Neuron (in vitro differentiated cells): ENCODE measurements at regions not wholly inside any gene's neighbourhood (a gene's known extent, or its start where the extent isn't known, plus 50 kb on each side); places are given as distances from the start of the nearest gene placed in this dataset.

Source experiments
- H2AFZ ChIP-seq: one replicate; pipeline ENCODE4 v1.6.1; 2013; ENCODE audit warnings: low read depth, mild to moderate bottlenecking, inconsistent platforms, low read length, moderate library complexity
- H3K27me3 ChIP-seq: one replicate; pipeline ENCODE4 v1.6.1; 2013; ENCODE audit warnings: low read length; ENCODE audit not compliant: insufficient read depth
- H3K36me3 ChIP-seq: one replicate; pipeline ENCODE4 v1.6.1; 2013; ENCODE audit warnings: low read length; ENCODE audit not compliant: insufficient read depth
- H3K4me1 ChIP-seq: one replicate; pipeline ENCODE4 v1.6.1; 2013; ENCODE audit warnings: low read length; ENCODE audit not compliant: insufficient read depth
- H3K4me3 ChIP-seq: 2 replicates; pipeline ENCODE4 v1.5.1; 2013; ENCODE audit warnings: mild to moderate bottlenecking, low read length, moderate library complexity
- H3K9me3 ChIP-seq: one replicate; pipeline ENCODE4 v1.6.1; 2013; ENCODE audit warnings: low read length

DNA sequence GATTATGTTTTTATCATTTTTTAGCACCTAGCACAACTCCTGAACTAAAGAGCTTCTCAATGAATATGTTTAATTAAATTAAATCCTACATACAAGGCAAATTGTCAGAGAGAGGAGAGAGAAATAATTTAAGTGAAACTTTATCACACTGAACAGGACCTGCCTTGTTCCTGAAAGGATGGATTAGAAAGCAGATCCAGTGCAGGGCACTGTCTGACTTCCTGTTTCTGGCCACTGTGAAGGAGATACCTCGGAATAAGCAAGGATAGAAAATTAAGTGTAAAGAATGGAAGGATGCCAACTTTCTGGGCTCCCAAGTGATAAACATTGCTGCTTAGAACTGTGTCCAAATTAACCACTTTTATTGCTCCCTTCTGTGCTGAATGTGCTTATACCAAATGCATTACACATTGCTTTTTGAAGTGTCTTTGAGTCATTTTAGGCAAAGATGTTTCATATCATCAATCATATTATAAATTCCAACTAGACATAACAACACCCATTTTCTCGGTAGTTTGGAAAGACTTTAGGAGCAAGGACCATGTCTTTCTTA is 89.1 kb upstream of the SPDL1 start:
- Histone ChIP-seq H3K27me3 (no peaks in the 10 kb centered on the region), H3K9me3 (no peaks in the 10 kb centered on the region), H3K36me3 (no peaks in the 10 kb centered on the region), H3K4me3 (no peak overlapping the region), H3K4me1 (no peaks in the 10 kb centered on the region), H2AFZ (no peak overlapping the region)

DNA sequence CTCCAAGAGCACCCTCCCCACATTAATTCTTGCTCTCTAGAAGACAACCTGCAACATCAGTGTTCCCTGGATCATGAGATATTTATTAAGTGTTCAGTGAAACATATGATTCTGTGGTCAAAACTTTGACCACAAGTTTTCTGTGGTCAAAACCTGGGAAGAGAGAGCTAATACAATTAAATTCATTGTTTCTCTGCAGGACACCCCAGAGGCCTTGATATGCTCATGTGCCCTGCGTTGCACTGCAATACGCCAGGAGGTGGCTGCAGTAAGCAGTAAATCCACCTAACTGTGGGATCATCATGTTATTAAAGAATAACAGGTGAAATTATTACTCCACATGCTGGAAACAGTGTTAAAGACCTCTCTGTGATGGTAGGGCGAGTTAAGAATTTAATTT is 109.3 kb upstream of the SPDL1 start:
- no peaks in the 10 kb centered on the region for H3K36me3 ChIP-seq
- no peaks in the 10 kb centered on the region for H3K27me3 ChIP-seq
- no peak overlapping the region for H2AFZ ChIP-seq
- H3K9me3 ChIP-seq = no peaks in the 10 kb centered on the region
- H3K4me3 ChIP-seq = no peak overlapping the region
- no peaks in the 10 kb centered on the region for H3K4me1 ChIP-seq

DNA sequence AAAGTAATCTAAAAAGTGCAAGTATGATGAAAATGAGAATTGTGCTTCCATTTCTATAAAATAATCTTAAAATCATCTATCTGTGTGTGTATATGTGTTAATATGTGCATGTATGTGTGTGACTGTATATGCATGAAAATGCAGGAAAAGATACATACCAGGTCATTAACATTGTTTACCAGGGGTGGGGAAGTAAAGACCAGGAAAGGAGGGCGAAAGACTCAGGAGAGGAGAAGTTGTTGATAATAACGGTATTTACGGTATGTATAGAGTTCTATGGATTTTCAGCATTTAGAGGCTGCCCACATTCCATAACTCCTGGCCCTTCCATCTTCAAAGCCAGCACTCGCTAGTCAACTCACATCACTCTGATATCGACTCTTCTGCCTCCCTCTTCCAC is 111.0 kb upstream of the SPDL1 start:
- Histone ChIP-seq H3K4me1 (no peaks in the 10 kb centered on the region), H3K4me3 (no peak overlapping the region), H3K9me3 (no peaks in the 10 kb centered on the region), H2AFZ (no peak overlapping the region), H3K36me3 (no peaks in the 10 kb centered on the region), H3K27me3 (no peaks in the 10 kb centered on the region)

DNA sequence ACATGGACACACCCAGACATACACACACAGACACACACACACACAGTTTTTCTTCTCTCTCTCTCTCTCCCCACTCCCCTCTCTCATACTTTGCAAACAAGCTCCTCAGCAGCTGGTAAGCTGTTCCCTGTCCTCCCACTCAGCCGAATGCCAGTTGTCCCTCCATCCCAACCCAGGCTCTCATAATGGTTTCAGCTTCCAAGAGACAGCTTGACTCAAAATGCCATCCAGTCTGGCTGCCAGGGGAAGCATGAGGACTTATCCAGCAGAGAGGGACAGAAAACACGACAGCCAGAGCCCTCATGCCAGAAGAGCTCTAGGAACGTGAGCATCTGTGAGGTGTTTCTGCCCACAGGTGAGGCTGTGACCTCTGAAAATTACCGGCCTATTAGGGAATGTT is 112.6 kb upstream of the SPDL1 start:
- Histone ChIP-seq H3K9me3 (no peaks in the 10 kb centered on the region), H2AFZ (no peak overlapping the region), H3K4me1 (no peaks in the 10 kb centered on the region), H3K36me3 (no peaks in the 10 kb centered on the region), H3K4me3 (no peak overlapping the region), H3K27me3 (no peaks in the 10 kb centered on the region)

DNA sequence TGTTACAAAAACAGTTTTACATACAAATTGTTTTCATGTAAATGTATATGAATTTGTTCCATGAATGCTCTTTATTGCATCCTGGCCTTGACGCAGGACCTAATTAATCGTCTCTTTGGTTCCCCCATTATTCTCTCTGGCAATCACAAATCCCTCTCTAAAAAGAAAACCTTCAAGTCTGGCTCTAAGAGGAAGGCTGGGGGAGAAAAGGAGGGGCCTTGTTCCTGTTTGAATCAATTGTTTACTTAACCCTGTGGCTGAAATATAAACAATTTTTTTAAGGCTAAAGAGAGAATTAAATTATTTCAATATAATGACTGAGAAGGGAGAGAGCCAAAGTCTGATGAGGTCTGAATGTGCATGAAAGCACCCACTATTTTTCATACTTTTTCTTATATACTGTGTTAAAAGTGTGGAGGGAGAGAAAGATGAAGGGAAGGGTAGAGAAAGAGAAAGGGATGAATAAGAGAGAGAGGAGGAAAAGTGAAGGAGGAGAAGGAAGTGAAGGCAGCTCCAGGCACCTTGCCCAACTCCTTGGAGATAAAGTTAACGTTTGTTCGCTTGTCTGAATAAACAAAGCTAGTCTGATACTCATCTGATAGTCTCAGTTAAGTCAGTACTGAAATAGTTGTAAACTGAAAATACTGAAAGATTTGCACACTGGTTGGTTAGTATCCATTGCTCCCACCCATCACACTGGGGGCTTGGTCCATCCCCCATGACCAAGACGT is 116.4 kb upstream of the SPDL1 start:
- Histone ChIP-seq H3K4me3 (no peak overlapping the region), H3K36me3 (no peaks in the 10 kb centered on the region), H3K4me1 (no peaks in the 10 kb centered on the region), H3K27me3 (no peaks in the 10 kb centered on the region), H3K9me3 (no peaks in the 10 kb centered on the region), H2AFZ (no peak overlapping the region)

DNA sequence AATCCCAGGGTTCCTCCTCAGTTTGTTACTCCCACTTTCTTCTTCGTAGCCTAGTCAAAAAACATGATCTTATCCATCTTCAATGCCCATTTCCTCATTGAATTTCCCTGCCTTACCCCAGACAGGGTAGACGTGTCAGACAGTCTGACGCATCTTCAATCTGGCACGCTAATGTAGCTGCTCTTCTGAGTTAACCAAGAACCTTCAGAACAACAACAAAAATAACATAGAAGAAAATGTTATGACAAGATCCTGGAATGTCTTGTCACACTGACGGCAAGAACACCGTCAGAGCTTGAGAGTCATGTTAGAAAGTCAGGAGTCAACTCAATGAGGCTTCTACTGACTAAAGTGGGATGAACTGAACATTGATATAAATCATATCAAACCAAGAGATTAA is 122.7 kb upstream of the SPDL1 start:
- Histone ChIP-seq H3K9me3 (no peaks in the 10 kb centered on the region), H3K36me3 (no peaks in the 10 kb centered on the region), H3K4me3 (no peak overlapping the region), H3K27me3 (no peaks in the 10 kb centered on the region), H2AFZ (no peak overlapping the region), H3K4me1 (no peaks in the 10 kb centered on the region)

DNA sequence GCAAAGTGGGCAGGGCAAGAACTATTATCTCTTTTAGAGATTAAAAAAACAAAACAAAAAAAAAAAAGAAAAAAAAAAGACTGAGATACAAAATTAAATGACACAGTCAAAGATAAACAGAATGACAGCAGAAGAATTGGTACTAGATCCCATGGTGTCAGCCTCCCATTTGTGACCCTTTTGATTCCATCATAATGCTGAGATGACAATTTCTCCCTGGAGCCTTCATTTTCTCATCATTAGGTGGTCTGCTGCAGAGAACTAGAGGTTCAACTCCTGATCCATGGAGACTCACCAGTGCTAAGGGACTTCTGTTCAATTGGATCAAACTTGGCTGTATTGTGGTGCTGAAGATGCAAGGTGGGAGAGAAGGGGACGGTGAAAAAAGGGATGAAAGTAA is 123.5 kb upstream of the SPDL1 start:
- no peak overlapping the region for H3K4me3 ChIP-seq
- H3K4me1 ChIP-seq = no peaks in the 10 kb centered on the region
- no peaks in the 10 kb centered on the region for H3K9me3 ChIP-seq
- no peak overlapping the region for H2AFZ ChIP-seq
- H3K27me3 ChIP-seq = no peaks in the 10 kb centered on the region
- H3K36me3 ChIP-seq = no peaks in the 10 kb centered on the region

DNA sequence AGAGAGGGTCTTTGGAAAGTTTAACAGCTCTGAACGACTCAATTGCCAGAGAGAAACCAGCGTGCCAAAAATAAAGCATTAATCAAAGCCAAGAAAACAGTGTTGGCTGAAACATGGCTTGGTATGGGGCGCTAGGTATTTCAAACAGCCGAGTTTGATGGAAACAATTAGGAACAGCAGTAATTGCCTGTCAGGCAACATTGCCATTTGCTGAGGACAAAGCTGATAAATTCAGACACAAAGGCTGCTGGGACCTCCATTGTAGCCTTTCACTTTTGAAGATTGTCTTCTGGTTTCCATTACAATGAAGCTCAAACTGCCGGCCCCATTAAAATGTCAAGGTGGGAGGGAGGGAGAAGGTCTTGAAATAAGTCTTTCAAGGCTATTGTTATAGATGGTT is 125.4 kb upstream of the SPDL1 start:
- H3K4me3 ChIP-seq = no peak overlapping the region
- H2AFZ ChIP-seq = no peak overlapping the region
- no peaks in the 10 kb centered on the region for H3K36me3 ChIP-seq
- no peaks in the 10 kb centered on the region for H3K9me3 ChIP-seq
- no peaks in the 10 kb centered on the region for H3K4me1 ChIP-seq
- H3K27me3 ChIP-seq = no peaks in the 10 kb centered on the region

DNA sequence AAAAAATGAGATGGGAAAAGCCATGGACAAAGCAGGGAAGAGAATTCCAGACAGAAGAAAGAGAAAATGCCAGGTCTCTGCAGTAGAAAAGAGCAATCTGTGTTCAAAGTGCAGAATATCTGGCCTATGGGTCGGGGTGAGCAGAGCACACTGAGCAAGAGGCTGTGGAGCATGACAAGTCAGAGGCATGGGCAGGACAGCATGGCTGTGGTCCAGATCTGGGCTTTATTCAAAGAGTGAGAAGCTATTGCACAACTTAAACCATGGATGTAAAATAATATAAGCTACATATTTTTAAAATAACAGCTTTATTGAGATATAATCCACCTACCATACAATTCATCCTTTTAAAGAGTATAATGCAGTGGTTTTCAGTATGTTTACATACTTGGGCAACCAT is 133.1 kb upstream of the SPDL1 start:
- H2AFZ ChIP-seq = no peak overlapping the region
- H3K9me3 ChIP-seq = no peaks in the 10 kb centered on the region
- no peaks in the 10 kb centered on the region for H3K4me1 ChIP-seq
- no peaks in the 10 kb centered on the region for H3K36me3 ChIP-seq
- no peak overlapping the region for H3K4me3 ChIP-seq
- H3K27me3 ChIP-seq = no peaks in the 10 kb centered on the region

DNA sequence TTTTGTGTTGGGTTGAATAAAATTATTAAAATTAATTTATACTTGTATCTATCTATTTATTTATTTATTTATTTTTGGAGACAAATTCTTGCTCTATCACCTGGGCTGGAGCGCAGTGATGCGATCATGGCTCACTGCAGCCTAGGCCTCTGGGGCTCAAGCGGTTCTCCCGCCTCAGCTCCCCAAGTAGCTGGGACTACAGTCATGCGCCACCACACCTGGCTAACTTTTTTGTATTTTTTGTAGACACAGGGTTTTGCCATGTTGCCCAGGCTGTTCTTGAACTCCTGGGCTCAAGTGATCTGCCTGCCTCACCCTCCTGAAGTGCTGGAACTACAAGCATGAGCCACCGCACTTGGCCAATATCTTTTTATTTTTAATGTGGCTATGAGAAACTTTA is 134.7 kb upstream of the SPDL1 start:
- Histone ChIP-seq H2AFZ (no peak overlapping the region), H3K27me3 (no peaks in the 10 kb centered on the region), H3K9me3 (no peaks in the 10 kb centered on the region)

DNA sequence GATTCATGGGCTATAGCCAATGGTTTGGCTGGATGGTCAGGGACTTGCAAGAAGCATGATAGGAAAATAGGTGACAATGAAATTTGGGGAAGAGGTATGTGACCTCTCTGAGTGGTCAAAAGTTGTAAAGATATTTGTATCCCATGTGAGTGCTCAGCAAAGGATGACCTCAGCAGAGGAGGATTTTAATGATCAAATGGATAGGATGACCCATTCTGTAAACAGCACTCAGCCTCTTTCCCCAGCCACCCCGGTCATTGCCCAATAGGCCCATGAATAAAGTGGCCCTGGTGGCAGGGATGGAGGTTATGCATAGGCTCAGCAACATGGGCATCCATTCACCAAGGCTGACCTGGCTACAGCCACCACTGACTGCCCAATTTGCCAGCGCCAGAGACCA is 138.4 kb upstream of the SPDL1 start:
- Histone ChIP-seq H3K27me3 (peaks cover 7% of the 10 kb centered on the region), H3K36me3 (no peaks in the 10 kb centered on the region), H3K4me3 (no peak overlapping the region), H2AFZ (no peak overlapping the region), H3K4me1 (no peaks in the 10 kb centered on the region), H3K9me3 (no peaks in the 10 kb centered on the region)

More for the DNA sequence above, 134.7 kb upstream of the SPDL1 start:
- no peak overlapping the region for H3K4me3 ChIP-seq
- no peaks in the 10 kb centered on the region for H3K4me1 ChIP-seq
- no peaks in the 10 kb centered on the region for H3K36me3 ChIP-seq

DNA sequence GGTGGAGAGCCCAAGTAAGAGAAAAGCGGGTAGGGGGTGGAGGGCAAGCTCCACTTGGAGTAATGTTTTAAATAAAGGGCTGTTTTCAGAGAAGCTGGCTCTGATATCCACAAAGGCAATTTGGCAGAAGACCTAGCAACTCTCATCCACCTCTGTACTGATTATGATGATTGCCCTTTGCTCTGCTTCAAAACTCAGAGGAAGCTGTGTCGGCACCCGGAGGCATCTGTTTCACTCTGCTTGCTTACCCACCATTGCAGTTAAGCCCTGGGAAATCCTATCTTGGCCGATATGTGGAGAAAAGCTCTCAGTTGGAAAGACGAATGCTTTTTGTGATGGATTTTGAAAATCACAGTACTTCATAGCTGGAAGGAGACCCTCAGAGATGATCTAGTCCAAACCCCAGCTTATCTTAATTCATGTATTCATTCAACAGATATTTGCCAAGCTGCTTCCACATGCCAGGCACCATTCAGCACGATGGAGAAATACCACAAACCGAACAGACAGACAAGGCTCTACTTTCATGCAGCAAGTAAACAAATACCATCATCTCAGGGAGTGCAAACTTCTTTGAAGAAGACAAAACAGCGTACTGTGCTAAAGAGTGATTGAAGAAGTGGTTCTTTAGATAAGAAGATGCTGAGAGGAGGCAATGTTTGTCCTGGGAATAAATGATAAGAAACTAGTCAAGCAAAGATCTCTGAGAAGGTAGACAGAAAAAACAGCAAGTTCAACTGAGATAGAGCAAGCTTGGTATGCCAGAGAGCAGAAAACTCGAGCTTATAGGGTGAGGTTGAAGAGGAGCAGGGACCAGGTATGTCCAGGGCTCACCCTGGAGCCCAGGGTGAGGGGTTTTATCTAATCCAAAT is 140.4 kb upstream of the SPDL1 start:
- Histone ChIP-seq H3K27me3 (peaks cover 7% of the 10 kb centered on the region), H3K36me3 (no peaks in the 10 kb centered on the region), H2AFZ (no peak overlapping the region), H3K9me3 (no peaks in the 10 kb centered on the region), H3K4me1 (no peaks in the 10 kb centered on the region), H3K4me3 (no peak overlapping the region)

DNA sequence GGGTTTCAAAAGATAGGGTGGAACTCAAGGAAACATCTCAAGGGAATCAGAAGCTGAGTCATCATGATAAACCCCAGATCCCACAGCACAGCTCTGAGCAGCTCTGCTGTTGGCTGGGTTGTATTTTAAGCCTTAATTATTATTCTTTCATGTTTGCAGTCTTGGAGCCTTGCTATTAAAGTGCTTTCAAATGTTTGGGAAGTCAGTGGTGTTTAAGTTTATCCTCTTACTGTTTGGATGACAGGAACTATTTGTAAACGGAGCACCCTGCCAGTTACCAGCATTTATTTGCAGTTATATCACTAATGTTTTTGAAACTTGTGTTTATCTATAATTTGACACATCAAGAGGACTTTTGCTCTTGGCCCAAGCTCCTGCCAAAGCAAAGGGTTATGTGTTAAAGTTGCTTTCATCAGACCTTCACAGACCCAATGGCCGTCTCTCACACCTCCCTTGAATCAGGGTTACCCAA is 141.1 kb upstream of the SPDL1 start:
- no peak overlapping the region for H2AFZ ChIP-seq
- no peak overlapping the region for H3K4me3 ChIP-seq
- H3K4me1 ChIP-seq = no peaks in the 10 kb centered on the region
- H3K9me3 ChIP-seq = no peaks in the 10 kb centered on the region
- no peaks in the 10 kb centered on the region for H3K36me3 ChIP-seq
- H3K27me3 ChIP-seq = peaks cover 7% of the 10 kb centered on the region
